ENCODE measurements at regions not wholly inside any gene's neighbourhood (a gene's known extent, or its start where the extent isn't known, plus 50 kb on each side); places are given as distances from the start of the nearest gene placed in this dataset.

DNA sequence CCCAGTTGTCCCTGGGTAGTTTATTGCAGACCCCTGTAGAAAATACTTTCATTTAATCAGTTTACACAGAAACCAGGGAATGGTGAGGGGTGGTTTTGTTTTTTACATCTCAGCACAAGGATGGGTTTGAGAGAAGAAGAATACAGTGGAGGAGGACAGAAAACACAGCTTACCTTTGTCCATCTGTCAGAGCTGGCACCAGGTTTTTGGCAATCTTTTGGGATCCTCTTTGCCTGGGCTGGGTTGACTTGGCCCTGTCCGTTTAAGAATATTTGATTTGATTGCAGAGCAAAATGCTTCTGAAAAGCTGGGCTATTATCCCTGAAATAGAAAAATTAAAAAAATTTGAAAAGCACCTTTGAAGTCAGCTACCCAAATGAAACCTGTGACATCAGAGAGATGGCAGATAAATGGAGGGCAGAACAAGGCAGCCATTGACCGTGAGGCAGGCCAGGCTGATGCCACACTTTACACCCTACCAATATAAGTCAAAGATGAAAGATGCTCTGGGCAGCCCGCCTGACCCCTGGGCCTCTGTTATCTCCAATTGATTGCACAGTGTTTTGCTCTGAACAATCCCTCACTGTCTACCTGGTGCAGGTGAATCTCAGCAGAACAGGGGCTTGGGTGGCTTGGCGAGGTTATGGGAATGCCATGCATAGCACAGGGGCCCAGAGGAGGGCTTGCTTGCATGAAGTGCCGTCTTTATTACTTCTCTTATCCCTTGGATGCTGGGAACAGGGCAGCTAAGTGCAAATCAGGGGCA is 218.8 kb downstream of the LMX1A start:
- no peak overlapping the region for H3K27ac ChIP-seq (ENCODE audit: low read length, poor library complexity, severe bottlenecking)
- H2AK5ac ChIP-seq (ENCODE audit: low read length, severe bottlenecking): no peak overlapping the region
- no peak for DNase-seq
- no peaks in the 10 kb centered on the region for H3K4me1 ChIP-seq (ENCODE audit: control insufficient read depth, insufficient read depth, low read depth, low read length)
- no peak overlapping the region for H2BK15ac ChIP-seq (ENCODE audit: low read depth, poor library complexity, severe bottlenecking)
- H2BK120ac ChIP-seq (ENCODE audit: low read depth, low read length): no peak overlapping the region
- no peak overlapping the region for H2BK12ac ChIP-seq (ENCODE audit: low read length in 2 of 2)
- no peak overlapping the region for H3K9ac ChIP-seq (ENCODE audit: low read length)
- H3K9me3 ChIP-seq (ENCODE audit: control insufficient read depth, low read length): no peaks in the 10 kb centered on the region
- H3K79me1 ChIP-seq (replicated peaks; ENCODE audit: low read length, poor library complexity, severe bottlenecking): no peaks in the 10 kb centered on the region
- H2AFZ ChIP-seq (ENCODE audit: low read depth, low read length): no peak overlapping the region
- no peak overlapping the region for H3K18ac ChIP-seq (ENCODE audit: low read depth in 1 of 2, low read length in 2 of 2)
- H4K91ac ChIP-seq (ENCODE audit: low read length): no peak overlapping the region
- no peak overlapping the region for H3K4me3 ChIP-seq (ENCODE audit: insufficient read depth in 1 of 2, low read depth in 1 of 2, low read length in 2 of 2)
- 71% methylated on average over 4 of the region's 5 CpGs for WGBS
- no peak overlapping the region for H3K14ac ChIP-seq (ENCODE audit: low read length in 2 of 2)
- peaks cover 4 to 60% of the 10 kb centered on the region in 2 experiments for H3K27me3 ChIP-seq (ENCODE audit: control insufficient read depth in 1 of 2, insufficient read depth in 1 of 2, low read length in 2 of 2)
- H2BK5ac ChIP-seq (ENCODE audit: low read depth, low read length, poor library complexity, severe bottlenecking): no peak overlapping the region
- no peak overlapping the region for H3K4me2 ChIP-seq (ENCODE audit: low read length, poor library complexity, severe bottlenecking)
- H3K36me3 ChIP-seq (ENCODE audit: control insufficient read depth in 1 of 2, insufficient read depth in 2 of 2, low read depth in 1 of 2, low read length in 2 of 2): no peaks in the 10 kb centered on the region
- H3K4ac ChIP-seq (ENCODE audit: low read depth in 1 of 2, low read length in 2 of 2): no peak overlapping the region
- no peak overlapping the region for H4K8ac ChIP-seq (ENCODE audit: low read length)
- no peak overlapping the region for H3K23ac ChIP-seq (ENCODE audit: low read length in 2 of 2)

DNA sequence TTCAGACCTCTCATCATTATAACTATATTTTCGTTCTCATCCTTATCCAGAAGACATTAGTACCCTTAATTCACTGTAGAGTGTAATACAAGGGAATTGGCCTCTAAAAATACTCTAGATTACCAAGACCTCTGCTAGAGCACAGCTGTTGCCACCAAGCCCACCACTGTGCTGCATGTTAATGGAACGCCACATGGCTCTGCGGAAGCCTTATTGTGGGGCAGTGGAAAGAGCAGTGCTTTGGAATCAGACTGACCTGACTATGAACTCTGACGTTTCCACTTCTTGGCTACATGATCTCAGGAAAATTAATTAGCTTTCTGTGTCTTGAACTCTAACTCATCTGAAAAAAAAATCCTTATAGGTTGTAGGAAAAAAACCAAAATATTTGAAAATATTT is 222.1 kb downstream of the LMX1A start:
- no peak overlapping the region for H2BK12ac ChIP-seq (ENCODE audit: low read length in 2 of 2)
- no peak for DNase-seq
- H2AK5ac ChIP-seq (ENCODE audit: low read length, severe bottlenecking): no peak overlapping the region
- no peak overlapping the region for H3K4me3 ChIP-seq (ENCODE audit: insufficient read depth in 1 of 2, low read depth in 1 of 2, low read length in 2 of 2)
- H3K27me3 ChIP-seq (ENCODE audit: control insufficient read depth in 1 of 2, insufficient read depth in 1 of 2, low read length in 2 of 2): peaks cover 0 to 46% of the 10 kb centered on the region in 2 experiments
- H3K18ac ChIP-seq (ENCODE audit: low read depth in 1 of 2, low read length in 2 of 2): no peak overlapping the region
- no peak overlapping the region for H2AFZ ChIP-seq (ENCODE audit: low read depth, low read length)
- no peaks in the 10 kb centered on the region for H3K4me1 ChIP-seq (ENCODE audit: control insufficient read depth, insufficient read depth, low read depth, low read length)
- H3K14ac ChIP-seq (ENCODE audit: low read length in 2 of 2): no peak overlapping the region
- WGBS: 89% methylated on average over 3 of the region's 4 CpGs
- H3K4me2 ChIP-seq (ENCODE audit: low read length, poor library complexity, severe bottlenecking): no peak overlapping the region
- H2BK15ac ChIP-seq (ENCODE audit: low read depth, poor library complexity, severe bottlenecking): no peak overlapping the region
- H3K4ac ChIP-seq (ENCODE audit: low read depth in 1 of 2, low read length in 2 of 2): no peak overlapping the region
- H2BK5ac ChIP-seq (ENCODE audit: low read depth, low read length, poor library complexity, severe bottlenecking): no peak overlapping the region
- no peaks in the 10 kb centered on the region for H3K79me1 ChIP-seq (replicated peaks; ENCODE audit: low read length, poor library complexity, severe bottlenecking)
- H3K36me3 ChIP-seq (ENCODE audit: control insufficient read depth in 1 of 2, insufficient read depth in 2 of 2, low read depth in 1 of 2, low read length in 2 of 2): no peaks in the 10 kb centered on the region
- H2BK120ac ChIP-seq (ENCODE audit: low read depth, low read length): no peak overlapping the region
- no peak overlapping the region for H3K9ac ChIP-seq (ENCODE audit: low read length)
- H3K27ac ChIP-seq (ENCODE audit: low read length, poor library complexity, severe bottlenecking): no peak overlapping the region
- H4K8ac ChIP-seq (ENCODE audit: low read length): no peak overlapping the region
- no peak overlapping the region for H3K23ac ChIP-seq (ENCODE audit: low read length in 2 of 2)
- no peak overlapping the region for H4K91ac ChIP-seq (ENCODE audit: low read length)
- no peaks in the 10 kb centered on the region for H3K9me3 ChIP-seq (ENCODE audit: control insufficient read depth, low read length)

DNA sequence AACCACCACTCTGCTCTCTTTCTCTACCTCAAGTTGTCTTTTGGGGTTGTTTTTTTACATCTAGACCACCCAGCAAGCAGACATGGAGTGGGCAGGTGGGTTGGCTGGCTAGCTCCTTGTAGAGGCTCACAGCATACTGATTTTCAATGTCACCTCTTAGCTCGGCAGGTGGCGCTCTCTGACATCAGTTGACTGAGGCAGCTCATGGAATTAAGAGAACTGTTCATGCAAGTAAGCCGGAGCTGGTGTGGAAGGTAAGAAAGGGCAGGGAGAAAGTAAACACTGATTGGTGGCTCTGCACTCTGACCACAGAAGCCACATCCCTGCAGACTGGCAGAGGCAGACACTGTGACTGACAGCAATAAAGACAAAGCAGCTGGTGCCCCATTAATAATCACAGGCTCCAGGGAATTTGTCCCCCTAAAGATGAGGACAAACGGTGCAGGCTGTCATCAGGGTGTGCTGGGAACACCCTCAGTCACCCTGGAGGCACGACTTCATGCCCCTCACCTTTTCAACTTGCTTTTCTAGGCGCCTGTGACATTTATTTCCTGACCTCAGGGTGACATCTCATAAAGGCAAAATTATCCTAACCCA is 226.8 kb downstream of the LMX1A start:
- no peak overlapping the region for H4K8ac ChIP-seq (ENCODE audit: low read length)
- H3K9me3 ChIP-seq (ENCODE audit: control insufficient read depth, low read length): no peaks in the 10 kb centered on the region
- 13% methylated on average over 6 of the region's 6 CpGs for WGBS
- peak; percentile 18 for DNase-seq
- H2AFZ ChIP-seq (ENCODE audit: low read depth, low read length): no peak overlapping the region
- no peak overlapping the region for H3K23ac ChIP-seq (ENCODE audit: low read length in 2 of 2)
- peaks cover 0 to 59% of the 10 kb centered on the region in 2 experiments for H3K27me3 ChIP-seq (ENCODE audit: control insufficient read depth in 1 of 2, insufficient read depth in 1 of 2, low read length in 2 of 2)
- no peak overlapping the region for H2BK120ac ChIP-seq (ENCODE audit: low read depth, low read length)
- H3K4me3 ChIP-seq (ENCODE audit: insufficient read depth in 1 of 2, low read depth in 1 of 2, low read length in 2 of 2): no peak overlapping the region
- no peak overlapping the region for H3K9ac ChIP-seq (ENCODE audit: low read length)
- no peak overlapping the region for H3K18ac ChIP-seq (ENCODE audit: low read depth in 1 of 2, low read length in 2 of 2)
- H3K4me2 ChIP-seq (ENCODE audit: low read length, poor library complexity, severe bottlenecking): no peak overlapping the region
- H3K36me3 ChIP-seq (ENCODE audit: control insufficient read depth in 1 of 2, insufficient read depth in 2 of 2, low read depth in 1 of 2, low read length in 2 of 2): no peaks in the 10 kb centered on the region
- no peak overlapping the region for H2BK5ac ChIP-seq (ENCODE audit: low read depth, low read length, poor library complexity, severe bottlenecking)
- no peak overlapping the region for H2BK15ac ChIP-seq (ENCODE audit: low read depth, poor library complexity, severe bottlenecking)
- no peak overlapping the region for H2AK5ac ChIP-seq (ENCODE audit: low read length, severe bottlenecking)
- no peak overlapping the region for H4K91ac ChIP-seq (ENCODE audit: low read length)
- H3K4ac ChIP-seq (ENCODE audit: low read depth in 1 of 2, low read length in 2 of 2): no peak overlapping the region
- H3K4me1 ChIP-seq (ENCODE audit: control insufficient read depth, insufficient read depth, low read depth, low read length): no peaks in the 10 kb centered on the region
- H2BK12ac ChIP-seq (ENCODE audit: low read length in 2 of 2): no peak overlapping the region
- H3K14ac ChIP-seq (ENCODE audit: low read length in 2 of 2): no peak overlapping the region
- no peak overlapping the region for H3K27ac ChIP-seq (ENCODE audit: low read length, poor library complexity, severe bottlenecking)
- H3K79me1 ChIP-seq (replicated peaks; ENCODE audit: low read length, poor library complexity, severe bottlenecking): no peaks in the 10 kb centered on the region

GRCh38 chr1:165124772-165125171 is 231.7 kb downstream of the LMX1A start:
- 65% methylated on average over 3 of the region's 4 CpGs for WGBS
- no peak overlapping the region for H4K91ac ChIP-seq (ENCODE audit: low read length)
- no peaks in the 10 kb centered on the region for H3K36me3 ChIP-seq (ENCODE audit: control insufficient read depth in 1 of 2, insufficient read depth in 2 of 2, low read depth in 1 of 2, low read length in 2 of 2)
- H3K14ac ChIP-seq (ENCODE audit: low read length in 2 of 2): no peak overlapping the region
- no peak overlapping the region for H3K4me3 ChIP-seq (ENCODE audit: insufficient read depth in 1 of 2, low read depth in 1 of 2, low read length in 2 of 2)
- H3K4me1 ChIP-seq (ENCODE audit: control insufficient read depth, insufficient read depth, low read depth, low read length): no peaks in the 10 kb centered on the region
- H3K9me3 ChIP-seq (ENCODE audit: control insufficient read depth, low read length): no peaks in the 10 kb centered on the region
- no peak overlapping the region for H2BK120ac ChIP-seq (ENCODE audit: low read depth, low read length)
- no peak overlapping the region for H2AK5ac ChIP-seq (ENCODE audit: low read length, severe bottlenecking)
- H3K79me1 ChIP-seq (replicated peaks; ENCODE audit: low read length, poor library complexity, severe bottlenecking): no peaks in the 10 kb centered on the region
- H3K23ac ChIP-seq (ENCODE audit: low read length in 2 of 2): no peak overlapping the region
- no peak overlapping the region for H3K27ac ChIP-seq (ENCODE audit: low read length, poor library complexity, severe bottlenecking)
- no peak overlapping the region for H2BK12ac ChIP-seq (ENCODE audit: low read length in 2 of 2)
- no peak overlapping the region for H3K4ac ChIP-seq (ENCODE audit: low read depth in 1 of 2, low read length in 2 of 2)
- H2AFZ ChIP-seq (ENCODE audit: low read depth, low read length): no peak overlapping the region
- no peak overlapping the region for H4K8ac ChIP-seq (ENCODE audit: low read length)
- H3K18ac ChIP-seq (ENCODE audit: low read depth in 1 of 2, low read length in 2 of 2): no peak overlapping the region
- no peak overlapping the region for H3K4me2 ChIP-seq (ENCODE audit: low read length, poor library complexity, severe bottlenecking)
- H2BK5ac ChIP-seq (ENCODE audit: low read depth, low read length, poor library complexity, severe bottlenecking): no peak overlapping the region
- no peak for DNase-seq
- peaks cover 3 to 76% of the 10 kb centered on the region in 2 experiments for H3K27me3 ChIP-seq (ENCODE audit: control insufficient read depth in 1 of 2, insufficient read depth in 1 of 2, low read length in 2 of 2)
- no peak overlapping the region for H3K9ac ChIP-seq (ENCODE audit: low read length)
- H2BK15ac ChIP-seq (ENCODE audit: low read depth, poor library complexity, severe bottlenecking): no peak overlapping the region
